ENCODE measurements at regions not wholly inside any gene's neighbourhood (a gene's known extent, or its start where the extent isn't known, plus 50 kb on each side); places are given as distances from the start of the nearest gene placed in this dataset.

DNA sequence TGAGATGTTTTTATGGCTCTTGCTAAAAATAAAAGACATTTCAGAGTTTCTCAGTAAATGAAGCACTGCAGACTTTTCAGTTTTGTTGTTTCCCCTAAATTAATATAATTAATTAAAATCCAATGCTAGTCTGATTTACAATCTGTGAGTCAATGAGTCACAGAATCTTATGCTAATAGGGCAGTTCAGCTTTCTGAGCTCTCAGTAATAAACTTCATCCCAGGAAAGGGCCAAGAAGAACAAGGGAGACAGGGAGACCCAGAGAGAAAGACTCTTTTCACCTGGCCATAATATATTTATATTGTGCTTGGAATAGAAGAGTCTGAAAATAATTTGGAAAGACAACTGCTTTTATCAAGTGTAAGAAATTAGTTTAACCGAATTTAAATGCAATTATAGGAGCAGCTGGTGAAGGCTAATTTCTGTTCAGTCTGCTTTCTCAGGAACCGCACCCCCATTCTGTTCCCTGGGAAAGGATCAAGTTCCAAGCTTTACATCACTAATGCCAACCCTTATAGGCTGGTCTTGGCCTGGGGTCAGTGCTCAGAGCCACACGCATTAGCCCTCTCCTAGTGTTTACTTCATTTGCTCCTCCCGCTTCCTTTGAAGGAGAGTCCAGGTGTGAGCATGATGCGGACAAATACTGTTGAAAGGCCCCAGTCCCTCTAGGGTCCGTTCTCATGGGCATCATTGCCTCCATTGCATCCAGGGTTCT, 145.6 kb downstream of the ZBTB18 start:
- WGBS = 85% methylated on average over 6 of the region's 6 CpGs
- DNase-seq (ENCODE audit: low spot score) = no peak
- intact Hi-C loops (cut with DNase I) = no loop called here
- H3K27ac ChIP-seq = no peak overlapping the region
- no peaks in the 10 kb centered on the region for H3K27me3 ChIP-seq (replicated peaks; ENCODE audit: insufficient read depth)
- H3K9me3 ChIP-seq = no peaks in the 10 kb centered on the region
- TF ChIP-seq POLR2AphosphoS5 (IDR thresholded peaks at IDR 0.05) = no peak
- TF ChIP-seq POLR2A (IDR thresholded peaks at IDR 0.05) = no peak
- TF ChIP-seq, protein P1, sequence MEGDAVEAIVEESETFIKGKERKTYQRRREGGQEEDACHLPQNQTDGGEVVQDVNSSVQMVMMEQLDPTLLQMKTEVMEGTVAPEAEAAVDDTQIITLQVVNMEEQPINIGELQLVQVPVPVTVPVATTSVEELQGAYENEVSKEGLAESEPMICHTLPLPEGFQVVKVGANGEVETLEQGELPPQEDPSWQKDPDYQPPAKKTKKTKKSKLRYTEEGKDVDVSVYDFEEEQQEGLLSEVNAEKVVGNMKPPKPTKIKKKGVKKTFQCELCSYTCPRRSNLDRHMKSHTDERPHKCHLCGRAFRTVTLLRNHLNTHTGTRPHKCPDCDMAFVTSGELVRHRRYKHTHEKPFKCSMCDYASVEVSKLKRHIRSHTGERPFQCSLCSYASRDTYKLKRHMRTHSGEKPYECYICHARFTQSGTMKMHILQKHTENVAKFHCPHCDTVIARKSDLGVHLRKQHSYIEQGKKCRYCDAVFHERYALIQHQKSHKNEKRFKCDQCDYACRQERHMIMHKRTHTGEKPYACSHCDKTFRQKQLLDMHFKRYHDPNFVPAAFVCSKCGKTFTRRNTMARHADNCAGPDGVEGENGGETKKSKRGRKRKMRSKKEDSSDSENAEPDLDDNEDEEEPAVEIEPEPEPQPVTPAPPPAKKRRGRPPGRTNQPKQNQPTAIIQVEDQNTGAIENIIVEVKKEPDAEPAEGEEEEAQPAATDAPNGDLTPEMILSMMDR (IDR thresholded peaks at IDR 0.05) = no peak
- H3K36me3 ChIP-seq = no peaks in the 10 kb centered on the region
- no peak overlapping the region for H3K4me3 ChIP-seq
- H3K4me1 ChIP-seq (replicated peaks) = no peaks in the 10 kb centered on the region

DNA sequence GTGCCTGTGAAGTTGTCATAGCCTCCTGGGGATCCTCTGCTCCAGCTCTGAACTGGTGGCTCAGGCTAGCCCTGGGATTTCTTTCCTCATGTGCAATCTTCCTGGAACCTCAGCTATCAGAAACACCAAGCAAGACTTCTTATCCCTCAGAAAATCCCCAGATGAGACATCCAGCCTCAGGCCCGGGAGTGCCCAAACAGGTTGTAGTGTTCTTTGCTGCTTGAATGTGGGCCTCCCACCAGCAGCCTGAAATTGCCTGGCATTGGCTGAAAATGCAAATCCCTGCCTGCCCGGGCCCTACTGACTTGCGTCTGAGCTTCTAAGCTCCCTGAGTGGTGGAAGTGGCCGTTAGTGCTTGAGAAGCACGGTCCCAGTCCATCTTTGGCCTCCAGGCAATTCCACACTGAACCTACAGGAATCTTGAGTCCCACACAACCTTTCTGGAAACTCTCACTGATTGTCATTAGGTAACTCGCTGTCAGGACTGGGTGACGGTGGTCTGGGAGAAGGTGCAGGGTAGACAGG, 146.8 kb downstream of the ZBTB18 start:
- TF ChIP-seq POLR2AphosphoS5 (IDR thresholded peaks at IDR 0.05) (no peak), POLR2A (IDR thresholded peaks at IDR 0.05) (no peak)
- TF ChIP-seq, protein P1 (IDR thresholded peaks at IDR 0.05) = no peak
- H3K27me3 ChIP-seq (replicated peaks; ENCODE audit: insufficient read depth) = no peaks in the 10 kb centered on the region
- DNase-seq (ENCODE audit: low spot score) = no peak
- no peak overlapping the region for H3K4me3 ChIP-seq
- WGBS = 72% methylated on average over 7 of the region's 7 CpGs
- no peak overlapping the region for H3K27ac ChIP-seq
- intact Hi-C loops (cut with DNase I) = no loop called here
- no peaks in the 10 kb centered on the region for H3K9me3 ChIP-seq
- H3K36me3 ChIP-seq = no peaks in the 10 kb centered on the region
- no peaks in the 10 kb centered on the region for H3K4me1 ChIP-seq (replicated peaks)

DNA sequence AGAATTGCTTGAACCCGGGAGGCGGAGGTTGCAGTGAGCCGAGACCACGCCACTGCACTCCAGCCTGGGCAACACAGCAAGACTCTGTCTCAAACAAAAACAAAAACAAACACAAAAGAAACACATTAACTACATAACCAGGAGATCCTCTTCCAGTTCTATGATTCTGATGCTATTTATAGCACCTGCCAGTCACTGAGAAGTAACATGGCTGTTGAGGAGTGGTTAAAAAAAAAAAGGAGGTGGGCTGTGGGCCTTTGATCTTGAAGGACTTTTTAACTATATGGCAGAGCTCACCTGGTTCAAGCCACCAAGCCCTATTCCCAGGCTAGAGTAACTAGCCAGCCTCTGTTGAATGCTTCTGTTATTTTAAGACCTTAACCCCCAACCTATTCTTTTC, 148.8 kb downstream of the ZBTB18 start:
- 100% methylated on average over 4 of the region's 4 CpGs for WGBS
- no peaks in the 10 kb centered on the region for H3K27me3 ChIP-seq (replicated peaks; ENCODE audit: insufficient read depth)
- intact Hi-C loops (cut with DNase I) = no loop called here
- H3K9me3 ChIP-seq = no peaks in the 10 kb centered on the region
- no peak overlapping the region for H3K4me3 ChIP-seq
- no peaks in the 10 kb centered on the region for H3K36me3 ChIP-seq
- TF ChIP-seq POLR2A (IDR thresholded peaks at IDR 0.05) (no peak), POLR2AphosphoS5 (IDR thresholded peaks at IDR 0.05) (no peak)
- TF ChIP-seq, protein P1 (IDR thresholded peaks at IDR 0.05) = no peak
- DNase-seq (ENCODE audit: low spot score) = no peak
- H3K4me1 ChIP-seq (replicated peaks) = no peaks in the 10 kb centered on the region
- H3K27ac ChIP-seq = no peak overlapping the region

DNA sequence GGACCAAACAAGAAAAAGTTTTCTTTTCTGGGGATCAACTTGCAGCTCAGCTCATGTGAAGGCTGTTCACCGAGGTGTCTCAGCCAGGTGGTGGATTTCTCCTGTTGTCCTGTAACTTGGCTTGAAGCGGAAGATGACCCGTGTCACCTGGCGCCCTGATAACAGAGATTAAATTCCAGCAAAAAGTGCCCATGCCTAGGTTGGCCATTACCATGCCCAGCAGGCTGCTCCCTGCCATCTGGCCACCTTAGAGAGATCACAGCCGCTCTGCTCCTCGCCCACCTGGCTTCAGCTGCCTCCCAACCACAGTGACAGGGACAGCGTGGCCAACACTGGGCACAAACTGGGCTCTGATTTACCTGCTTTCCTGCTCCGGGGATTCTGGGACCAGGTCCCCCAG, 149.5 kb downstream of the ZBTB18 start:
- H3K27me3 ChIP-seq (replicated peaks; ENCODE audit: insufficient read depth) = no peaks in the 10 kb centered on the region
- H3K27ac ChIP-seq = no peak overlapping the region
- TF ChIP-seq, protein P1 (IDR thresholded peaks at IDR 0.05) = no peak
- TF ChIP-seq POLR2A (IDR thresholded peaks at IDR 0.05) (no peak), POLR2AphosphoS5 (IDR thresholded peaks at IDR 0.05) (no peak)
- H3K4me1 ChIP-seq (replicated peaks) = no peaks in the 10 kb centered on the region
- 95% methylated on average over 8 of the region's 8 CpGs for WGBS
- no peaks in the 10 kb centered on the region for H3K36me3 ChIP-seq
- intact Hi-C loops (cut with DNase I) = no loop called here
- DNase-seq (ENCODE audit: low spot score) = no peak
- H3K4me3 ChIP-seq = no peak overlapping the region
- no peaks in the 10 kb centered on the region for H3K9me3 ChIP-seq

DNA sequence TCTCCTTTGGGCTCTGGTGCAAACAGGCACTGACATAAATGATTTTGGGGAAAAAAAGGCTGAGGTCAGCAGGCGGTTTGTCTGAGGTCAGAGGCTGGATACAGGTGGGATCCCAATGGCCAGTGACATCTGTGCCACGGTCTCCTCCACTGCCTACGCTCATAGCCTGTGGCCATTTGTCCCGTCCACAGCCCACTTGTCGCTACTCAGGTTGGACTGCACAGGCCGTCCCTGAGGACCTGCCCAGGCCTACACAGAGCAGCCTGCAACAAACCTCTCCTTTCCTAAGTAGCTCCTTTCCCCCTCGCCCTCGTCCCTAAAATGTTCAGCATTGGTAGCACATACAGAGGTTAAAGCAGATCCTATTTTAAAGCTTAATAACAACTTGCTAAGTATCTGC, 150.7 kb downstream of the ZBTB18 start:
- TF ChIP-seq, protein P1 (IDR thresholded peaks at IDR 0.05) = no peak
- no peak for TF ChIP-seq POLR2A (IDR thresholded peaks at IDR 0.05)
- no peak for TF ChIP-seq POLR2AphosphoS5 (IDR thresholded peaks at IDR 0.05)

More for the DNA sequence above, 150.7 kb downstream of the ZBTB18 start:
- intact Hi-C loops (cut with DNase I) = no loop called here
- Histone ChIP-seq H3K4me3 (no peak overlapping the region), H3K27ac (no peak overlapping the region), H3K27me3 (replicated peaks; ENCODE audit: insufficient read depth) (no peaks in the 10 kb centered on the region), H3K36me3 (no peaks in the 10 kb centered on the region), H3K9me3 (no peaks in the 10 kb centered on the region), H3K4me1 (replicated peaks) (no peaks in the 10 kb centered on the region)
- no peak for DNase-seq (ENCODE audit: low spot score)
- 93% methylated on average over 8 of the region's 8 CpGs for WGBS

Measured in prostate gland (tissue), 2 donors.